ENCODE measurements at regions not wholly inside any gene's neighbourhood (a gene's known extent, or its start where the extent isn't known, plus 50 kb on each side); places are given as distances from the start of the nearest gene placed in this dataset.

- H3K4me1 Mint-ChIP-seq = peaks cover 4% of the 10 kb centered on the region
- H3K9me3 Mint-ChIP-seq = no peaks in the 10 kb centered on the region
- DNase-seq = no peak
- no peaks in the 10 kb centered on the region for H3K27me3 Mint-ChIP-seq (ENCODE audit: low read depth, poor library complexity)
- no peak overlapping the region for H3K27ac Mint-ChIP-seq
- TF ChIP-seq CTCF (IDR thresholded peaks at IDR 0.05) = no peak
- H3K36me3 Mint-ChIP-seq (ENCODE audit: low read depth) = no peaks in the 10 kb centered on the region
- H3K4me3 Mint-ChIP-seq = no peak overlapping the region
These were observed 102.0 kb upstream of the DMAC1 start for GRCh38 chr9:7901621-7902020.

GRCh38 chr9:7900541-7900940 is 101.0 kb upstream of the DMAC1 start:
- Mint-ChIP-seq H3K4me1 (peaks cover 4% of the 10 kb centered on the region), H3K27ac (no peak overlapping the region)
- TF ChIP-seq CTCF (IDR thresholded peaks at IDR 0.05) = no peak

DNA sequence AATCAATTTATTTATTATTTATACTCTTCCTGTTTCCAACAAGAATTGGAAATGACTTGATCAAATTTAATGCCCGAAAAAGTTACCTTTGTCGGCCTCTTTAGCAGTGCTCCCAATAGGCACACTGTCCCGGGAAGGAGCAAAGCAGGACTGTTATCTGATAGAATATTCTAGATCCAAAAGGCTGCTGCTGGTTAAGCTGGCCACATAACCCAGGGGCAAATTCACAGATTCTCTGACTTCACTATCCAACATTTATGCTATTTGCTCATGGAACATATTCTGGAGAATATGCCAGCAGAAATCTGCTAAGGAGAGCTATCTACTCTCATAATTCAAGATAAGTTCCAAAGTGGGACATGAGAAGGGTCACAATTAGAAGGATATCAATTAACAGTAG is 100.2 kb upstream of the DMAC1 start:
- no peak for DNase-seq
- Mint-ChIP-seq H3K27ac (no peak overlapping the region), H3K4me3 (no peak overlapping the region), H3K9me3 (no peaks in the 10 kb centered on the region), H3K4me1 (no peaks in the 10 kb centered on the region), H3K27me3 (ENCODE audit: low read depth, poor library complexity) (peaks cover 5% of the 10 kb centered on the region), H3K36me3 (ENCODE audit: low read depth) (no peaks in the 10 kb centered on the region)
- no peak for TF ChIP-seq CTCF (IDR thresholded peaks at IDR 0.05)

More at GRCh38 chr9:7900541-7900940, 101.0 kb upstream of the DMAC1 start:
- DNase-seq = no peak
- Mint-ChIP-seq H3K9me3 (no peaks in the 10 kb centered on the region), H3K36me3 (ENCODE audit: low read depth) (no peaks in the 10 kb centered on the region), H3K27me3 (ENCODE audit: low read depth, poor library complexity) (peaks cover 5% of the 10 kb centered on the region), H3K4me3 (no peak overlapping the region)

DNA sequence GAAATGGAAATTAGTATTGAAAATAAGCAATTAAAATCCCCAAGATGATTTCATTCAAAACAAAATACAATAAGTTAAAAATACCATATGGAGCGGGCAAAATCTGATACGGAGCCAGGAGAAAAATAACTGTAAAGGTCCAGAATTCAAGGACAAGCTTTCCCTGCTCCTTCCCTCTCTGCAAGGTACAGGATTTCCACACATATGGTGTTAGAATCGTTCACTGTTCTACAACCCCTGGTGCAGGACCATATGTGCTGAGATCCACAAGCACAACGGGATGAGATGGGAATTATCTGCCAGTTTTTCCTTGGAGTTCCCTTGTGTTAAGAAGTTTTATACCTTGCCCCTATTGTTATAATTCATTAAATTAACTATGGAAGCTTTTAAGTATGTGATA is 94.7 kb upstream of the DMAC1 start:
- Mint-ChIP-seq H3K9me3 (peaks cover 19% of the 10 kb centered on the region), H3K27ac (no peak overlapping the region), H3K27me3 (ENCODE audit: low read depth, poor library complexity) (peaks cover 5% of the 10 kb centered on the region), H3K4me3 (no peak overlapping the region), H3K4me1 (no peaks in the 10 kb centered on the region), H3K36me3 (ENCODE audit: low read depth) (peaks cover 8% of the 10 kb centered on the region)
- TF ChIP-seq CTCF (IDR thresholded peaks at IDR 0.05) = no peak
- no peak for DNase-seq

- DNase-seq = no peak
- H3K9me3 Mint-ChIP-seq = peaks cover 19% of the 10 kb centered on the region
- H3K4me1 Mint-ChIP-seq = no peaks in the 10 kb centered on the region
- H3K27me3 Mint-ChIP-seq (ENCODE audit: low read depth, poor library complexity) = peaks cover 5% of the 10 kb centered on the region
- H3K4me3 Mint-ChIP-seq = no peak overlapping the region
- TF ChIP-seq CTCF (IDR thresholded peaks at IDR 0.05) = no peak
- H3K27ac Mint-ChIP-seq = no peak overlapping the region
- peaks cover 8% of the 10 kb centered on the region for H3K36me3 Mint-ChIP-seq (ENCODE audit: low read depth)
These were observed 93.4 kb upstream of the DMAC1 start for GRCh38 chr9:7892975-7893374.

DNA sequence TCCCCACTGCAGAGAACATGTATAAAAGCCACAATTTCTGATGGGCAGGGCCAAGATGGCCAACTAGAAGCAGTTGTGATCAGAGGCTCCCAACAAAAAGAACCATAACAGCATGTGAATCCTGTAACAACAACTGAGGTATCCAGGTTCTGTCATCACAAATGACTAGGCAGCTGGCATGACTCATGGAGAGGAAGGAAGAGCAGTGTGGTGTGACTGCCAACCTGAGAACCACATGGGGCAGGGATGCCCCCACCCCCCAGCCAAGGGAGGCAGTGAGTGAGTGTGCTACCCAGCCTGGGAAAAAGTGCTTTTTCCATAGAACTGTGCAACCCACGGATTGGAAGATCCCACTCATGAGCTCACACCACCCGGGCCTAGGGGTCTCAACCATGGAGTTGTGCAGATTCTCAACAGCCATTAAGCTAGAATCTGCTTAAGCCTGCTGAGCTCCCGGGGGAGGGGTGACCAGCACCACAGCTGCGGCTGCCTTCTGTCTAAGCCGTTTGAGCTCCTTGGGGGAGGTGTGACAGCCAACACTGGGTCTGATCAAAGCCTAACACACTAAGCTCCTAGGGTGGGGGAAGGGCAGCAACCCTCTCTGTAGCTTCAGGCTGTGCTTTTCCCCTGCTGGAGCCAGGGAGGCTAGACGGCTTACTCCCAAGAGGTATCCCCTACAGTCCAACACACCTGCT is 80.1 kb upstream of the DMAC1 start:
- DNase-seq = peak; percentile 34
- Mint-ChIP-seq H3K36me3 (ENCODE audit: low read depth) (peaks cover 37% of the 10 kb centered on the region), H3K4me1 (peaks cover 29% of the 10 kb centered on the region), H3K4me3 (no peak overlapping the region), H3K9me3 (peaks cover 55% of the 10 kb centered on the region), H3K27me3 (ENCODE audit: low read depth, poor library complexity) (peaks cover 3% of the 10 kb centered on the region), H3K27ac (peak overlapping the region; percentile 27)
- no peak for TF ChIP-seq CTCF (IDR thresholded peaks at IDR 0.05)

All from nephron progenitor cell (in vitro differentiated cells).